ENCODE measurements at regions not wholly inside any gene's neighbourhood (a gene's known extent, or its start where the extent isn't known, plus 50 kb on each side); places are given as distances from the start of the nearest gene placed in this dataset.
"Not testable (repeated sequence)": the region's sequence is repeated elsewhere in the genome, so short reads cannot be mapped to it uniquely, and the experiment has no call there.

DNA sequence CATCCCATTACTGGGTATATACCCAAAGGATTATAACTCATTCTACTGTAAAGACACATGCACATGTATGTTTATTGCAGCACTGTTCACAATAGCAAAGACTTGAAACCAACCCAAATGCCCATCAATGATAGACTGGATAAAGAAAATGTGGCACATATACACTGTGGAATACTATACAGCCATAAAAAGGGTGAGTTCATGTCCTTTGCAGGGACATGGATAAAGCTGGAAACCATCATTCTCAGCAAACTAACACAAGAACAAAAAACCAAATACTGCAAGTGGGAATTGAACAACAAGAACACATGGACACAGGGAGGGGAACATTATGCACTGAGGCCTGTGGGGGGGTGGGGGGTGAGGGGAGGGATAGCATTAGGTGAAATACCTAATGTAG is 1155.9 kb downstream of the UQCRFS1 start:
- H3K4me3 ChIP-seq (ENCODE audit: control insufficient read depth in 1 of 7, extremely low read depth in 1 of 7, insufficient read depth in 4 of 7, low read depth in 2 of 7, low read length in 6 of 7); H3K9me3 ChIP-seq (ENCODE audit: control extremely low read depth in 1 of 5, control insufficient read depth in 4 of 5, insufficient read depth in 2 of 5, low read depth in 1 of 5, low read length in 4 of 5); H3K27ac ChIP-seq (ENCODE audit: insufficient read depth in 1 of 2, low read depth in 1 of 2, low read length in 2 of 2, poor library complexity in 1 of 2, severe bottlenecking in 2 of 2); DNase-seq; H3K4me1 ChIP-seq (ENCODE audit: control extremely low read depth in 1 of 4, control insufficient read depth in 4 of 4, insufficient read depth in 4 of 4, low read length in 3 of 4); H3K36me3 ChIP-seq (ENCODE audit: control insufficient read depth in 4 of 4, insufficient read depth in 4 of 4, low read length in 3 of 4); H3K27me3 ChIP-seq (replicated peaks in 2 of 5; ENCODE audit: control insufficient read depth in 4 of 5, insufficient read depth in 5 of 5, low read length in 4 of 5); CTCF ChIA-PET: not testable (repeated sequence)
- POLR2A ChIA-PET = interaction anchor here (0.6 kb wide), 1 partner anchor 19 kb away, joined by 5 read pairs; no protein-coding TSS in a partner anchor

DNA sequence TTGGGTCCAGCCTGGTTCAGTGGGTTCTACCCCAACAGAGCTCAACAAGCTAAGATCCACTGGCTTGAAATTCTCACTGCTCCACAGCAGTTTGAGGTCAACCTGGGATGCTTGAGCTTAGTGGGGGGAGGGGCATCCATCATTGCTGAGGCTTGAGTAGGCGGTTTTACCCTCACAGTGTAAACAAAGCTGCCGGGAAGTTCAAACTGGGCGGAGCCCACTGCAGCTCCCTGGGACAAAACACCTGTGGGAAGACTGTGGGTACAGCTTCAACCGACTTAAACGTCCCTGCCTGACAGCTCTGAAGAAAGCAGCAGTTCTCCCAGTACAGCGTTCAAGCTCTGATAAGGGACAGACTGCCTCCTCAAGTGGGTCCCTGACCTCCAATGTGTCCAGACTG is 1161.9 kb downstream of the UQCRFS1 start:
- no peak overlapping the region for H3K27ac ChIP-seq (ENCODE audit: insufficient read depth in 1 of 2, low read depth in 1 of 2, low read length in 2 of 2, poor library complexity in 1 of 2, severe bottlenecking in 2 of 2)
- DNase-seq = no peak
- H3K4me1 ChIP-seq (ENCODE audit: control extremely low read depth in 1 of 4, control insufficient read depth in 4 of 4, insufficient read depth in 4 of 4, low read length in 3 of 4) = no peaks in the 10 kb centered on the region
- no peak overlapping the region for H3K4me3 ChIP-seq (ENCODE audit: control insufficient read depth in 1 of 7, extremely low read depth in 1 of 7, insufficient read depth in 4 of 7, low read depth in 2 of 7, low read length in 6 of 7)
- no peaks in the 10 kb centered on the region for H3K27me3 ChIP-seq (replicated peaks in 2 of 5; ENCODE audit: control insufficient read depth in 4 of 5, insufficient read depth in 5 of 5, low read length in 4 of 5)
- H3K9me3 ChIP-seq (ENCODE audit: control extremely low read depth in 1 of 5, control insufficient read depth in 4 of 5, insufficient read depth in 2 of 5, low read depth in 1 of 5, low read length in 4 of 5) = peaks cover 0 to 8% (median 5%) of the 10 kb centered on the region in 5 experiments
- H3K36me3 ChIP-seq (ENCODE audit: control insufficient read depth in 4 of 4, insufficient read depth in 4 of 4, low read length in 3 of 4) = no peaks in the 10 kb centered on the region
- POLR2A ChIA-PET = no interaction called here
- 72% methylated on average over 6 of the region's 6 CpGs for WGBS (ENCODE audit: insufficient coverage)
- CTCF ChIA-PET = no interaction called here

DNA sequence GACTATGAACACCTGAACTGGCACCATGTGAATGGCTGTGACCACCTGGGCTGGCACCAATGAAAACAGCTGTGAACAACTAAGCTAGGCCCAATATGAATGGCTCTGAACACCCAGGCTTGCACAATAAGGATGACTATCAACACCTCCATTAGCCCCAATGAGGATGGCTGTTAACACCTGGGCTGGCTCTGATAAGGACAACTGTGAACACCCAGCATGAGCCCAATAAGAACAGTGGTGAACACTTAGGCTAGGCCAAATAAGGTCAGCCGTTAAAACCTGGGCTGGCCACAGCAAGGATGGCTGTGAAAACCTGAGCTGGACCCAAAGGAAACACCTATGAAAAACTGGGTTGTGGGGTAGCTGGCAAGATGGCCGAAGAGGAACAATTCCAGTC is 1163.1 kb downstream of the UQCRFS1 start:
- DNase-seq = no peak
- WGBS (ENCODE audit: insufficient coverage) = 93% methylated on average over 2 of the region's 2 CpGs
- peaks cover 0 to 8% (median 5%) of the 10 kb centered on the region in 5 experiments for H3K9me3 ChIP-seq (ENCODE audit: control extremely low read depth in 1 of 5, control insufficient read depth in 4 of 5, insufficient read depth in 2 of 5, low read depth in 1 of 5, low read length in 4 of 5)
- CTCF ChIA-PET = no interaction called here
- H3K27ac ChIP-seq (ENCODE audit: insufficient read depth in 1 of 2, low read depth in 1 of 2, low read length in 2 of 2, poor library complexity in 1 of 2, severe bottlenecking in 2 of 2) = no peak overlapping the region
- POLR2A ChIA-PET = no interaction called here
- no peaks in the 10 kb centered on the region for H3K36me3 ChIP-seq (ENCODE audit: control insufficient read depth in 4 of 4, insufficient read depth in 4 of 4, low read length in 3 of 4)
- no peak overlapping the region for H3K4me3 ChIP-seq (ENCODE audit: control insufficient read depth in 1 of 7, extremely low read depth in 1 of 7, insufficient read depth in 4 of 7, low read depth in 2 of 7, low read length in 6 of 7)
- H3K27me3 ChIP-seq (replicated peaks in 2 of 5; ENCODE audit: control insufficient read depth in 4 of 5, insufficient read depth in 5 of 5, low read length in 4 of 5) = no peaks in the 10 kb centered on the region
- H3K4me1 ChIP-seq (ENCODE audit: control extremely low read depth in 1 of 4, control insufficient read depth in 4 of 4, insufficient read depth in 4 of 4, low read length in 3 of 4) = no peaks in the 10 kb centered on the region

DNA sequence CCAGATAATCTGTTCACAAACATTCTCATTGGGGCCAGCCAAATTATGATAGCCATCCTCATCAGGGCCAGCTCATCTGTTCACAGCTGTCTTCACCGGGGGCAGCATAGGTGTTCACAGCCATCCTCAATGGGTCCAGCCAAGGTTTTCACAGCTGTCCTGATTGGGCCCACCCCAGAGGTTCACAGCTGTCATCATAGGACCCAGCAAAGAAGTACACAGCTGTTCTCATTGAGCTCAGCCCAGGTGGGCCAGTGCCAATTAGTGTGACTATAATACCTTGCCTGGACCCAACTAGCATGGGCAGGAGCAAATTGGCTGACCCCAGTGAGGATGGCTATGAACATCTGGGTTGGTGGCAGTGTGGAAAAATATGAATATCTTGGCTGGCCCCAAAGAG is 1166.0 kb downstream of the UQCRFS1 start:
- 47% methylated on average over 1 of the region's 1 CpG for WGBS (ENCODE audit: insufficient coverage)
- Histone ChIP-seq H3K4me3 (ENCODE audit: control insufficient read depth in 1 of 7, extremely low read depth in 1 of 7, insufficient read depth in 4 of 7, low read depth in 2 of 7, low read length in 6 of 7) (no peak overlapping the region), H3K27ac (ENCODE audit: insufficient read depth in 1 of 2, low read depth in 1 of 2, low read length in 2 of 2, poor library complexity in 1 of 2, severe bottlenecking in 2 of 2) (no peak overlapping the region), H3K27me3 (replicated peaks in 2 of 5; ENCODE audit: control insufficient read depth in 4 of 5, insufficient read depth in 5 of 5, low read length in 4 of 5) (no peaks in the 10 kb centered on the region), H3K4me1 (ENCODE audit: control extremely low read depth in 1 of 4, control insufficient read depth in 4 of 4, insufficient read depth in 4 of 4, low read length in 3 of 4) (no peaks in the 10 kb centered on the region), H3K36me3 (ENCODE audit: control insufficient read depth in 4 of 4, insufficient read depth in 4 of 4, low read length in 3 of 4) (no peaks in the 10 kb centered on the region), H3K9me3 (ENCODE audit: control extremely low read depth in 1 of 5, control insufficient read depth in 4 of 5, insufficient read depth in 2 of 5, low read depth in 1 of 5, low read length in 4 of 5) (peaks cover 0 to 8% (median 5%) of the 10 kb centered on the region in 5 experiments)
- ChIA-PET CTCF (interaction anchor here (1.0 kb wide), 1 partner anchor 12 kb away, joined by 3 read pairs; no protein-coding TSS in a partner anchor), POLR2A (no interaction called here)
- no peak for DNase-seq

DNA sequence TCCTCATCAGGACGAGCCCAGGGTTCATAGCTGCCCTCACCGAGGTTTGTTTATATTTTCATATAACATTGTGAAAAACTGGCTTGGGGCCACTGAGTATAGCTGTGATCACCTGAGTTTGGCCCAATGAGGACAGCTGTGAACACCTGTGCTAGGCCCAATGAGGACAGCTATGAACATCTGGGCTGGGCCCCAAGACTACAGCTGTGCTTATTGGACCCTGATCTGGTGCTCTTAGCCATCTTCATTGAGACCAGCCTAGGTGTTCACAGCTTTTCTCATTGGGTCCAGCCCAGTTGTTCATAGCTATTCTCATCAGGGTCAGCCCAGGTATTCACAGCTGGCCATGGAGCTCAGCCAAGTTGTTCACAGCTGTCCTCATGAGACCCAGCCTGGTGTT is 1167.3 kb downstream of the UQCRFS1 start:
- no peak for DNase-seq
- CTCF ChIA-PET = no interaction called here
- Histone ChIP-seq H3K27me3 (replicated peaks in 2 of 5; ENCODE audit: control insufficient read depth in 4 of 5, insufficient read depth in 5 of 5, low read length in 4 of 5) (no peaks in the 10 kb centered on the region), H3K4me1 (ENCODE audit: control extremely low read depth in 1 of 4, control insufficient read depth in 4 of 4, insufficient read depth in 4 of 4, low read length in 3 of 4) (no peaks in the 10 kb centered on the region), H3K4me3 (ENCODE audit: control insufficient read depth in 1 of 7, extremely low read depth in 1 of 7, insufficient read depth in 4 of 7, low read depth in 2 of 7, low read length in 6 of 7) (no peak overlapping the region), H3K36me3 (ENCODE audit: control insufficient read depth in 4 of 4, insufficient read depth in 4 of 4, low read length in 3 of 4) (no peaks in the 10 kb centered on the region), H3K27ac (ENCODE audit: insufficient read depth in 1 of 2, low read depth in 1 of 2, low read length in 2 of 2, poor library complexity in 1 of 2, severe bottlenecking in 2 of 2) (no peak overlapping the region), H3K9me3 (ENCODE audit: control extremely low read depth in 1 of 5, control insufficient read depth in 4 of 5, insufficient read depth in 2 of 5, low read depth in 1 of 5, low read length in 4 of 5) (peaks cover 0 to 11% (median 5%) of the 10 kb centered on the region in 5 experiments)
- POLR2A ChIA-PET = no interaction called here
- WGBS (ENCODE audit: insufficient coverage) = 95% methylated on average over 2 of the region's 2 CpGs

DNA sequence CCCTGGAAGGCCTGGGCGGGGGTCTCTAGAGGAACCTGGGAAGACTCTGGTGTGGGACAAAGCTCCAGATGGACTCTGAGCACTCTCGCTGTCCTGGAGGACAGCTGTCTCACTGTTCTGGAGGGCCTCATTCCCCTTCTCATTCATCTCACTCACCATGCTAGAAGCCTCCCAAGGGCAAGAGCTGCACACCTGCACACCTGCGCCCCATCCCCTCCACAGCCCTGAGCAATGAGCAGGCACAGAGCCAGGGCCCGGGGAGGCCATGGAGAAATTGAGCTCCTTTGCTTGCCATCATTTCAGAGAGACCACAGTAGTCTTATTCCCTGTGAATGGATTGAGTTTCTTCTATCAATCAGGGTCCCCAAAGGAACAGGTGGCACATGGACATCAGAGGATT is 1168.5 kb downstream of the UQCRFS1 start:
- WGBS (ENCODE audit: insufficient coverage) = 80% methylated on average over 1 of the region's 4 CpGs
- Histone ChIP-seq H3K4me3 (ENCODE audit: control insufficient read depth in 1 of 7, extremely low read depth in 1 of 7, insufficient read depth in 4 of 7, low read depth in 2 of 7, low read length in 6 of 7) (no peak overlapping the region), H3K4me1 (ENCODE audit: control extremely low read depth in 1 of 4, control insufficient read depth in 4 of 4, insufficient read depth in 4 of 4, low read length in 3 of 4) (no peaks in the 10 kb centered on the region), H3K36me3 (ENCODE audit: control insufficient read depth in 4 of 4, insufficient read depth in 4 of 4, low read length in 3 of 4) (no peaks in the 10 kb centered on the region), H3K27me3 (replicated peaks in 2 of 5; ENCODE audit: control insufficient read depth in 4 of 5, insufficient read depth in 5 of 5, low read length in 4 of 5) (no peaks in the 10 kb centered on the region), H3K9me3 (ENCODE audit: control extremely low read depth in 1 of 5, control insufficient read depth in 4 of 5, insufficient read depth in 2 of 5, low read depth in 1 of 5, low read length in 4 of 5) (peaks cover 0 to 9% (median 2%) of the 10 kb centered on the region in 5 experiments), H3K27ac (ENCODE audit: insufficient read depth in 1 of 2, low read depth in 1 of 2, low read length in 2 of 2, poor library complexity in 1 of 2, severe bottlenecking in 2 of 2) (no peak overlapping the region)
- ChIA-PET POLR2A (no interaction called here), CTCF (interaction anchor here (1.1 kb wide), 1 partner anchor 18 kb away, joined by 3 read pairs; no protein-coding TSS in a partner anchor)
- DNase-seq = no peak

DNA sequence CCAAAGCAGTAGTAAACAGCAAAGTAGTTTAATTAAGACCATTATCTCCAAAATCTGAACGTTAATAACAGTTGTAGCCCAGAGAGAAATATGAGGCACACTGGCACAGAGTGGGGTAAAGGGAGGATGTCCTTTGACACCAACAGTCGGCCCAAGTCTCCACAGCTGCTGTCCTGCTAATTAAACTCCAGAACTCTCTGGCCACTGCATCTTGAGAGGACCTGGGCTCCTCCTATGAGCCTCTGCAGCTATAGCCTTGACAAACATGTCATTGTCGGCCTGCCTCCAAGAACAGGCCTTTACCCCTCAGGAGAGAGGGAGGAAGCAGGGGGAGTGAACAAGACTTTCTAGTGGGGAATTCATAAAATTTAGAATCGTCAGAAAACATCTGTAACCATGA is 1170.4 kb downstream of the UQCRFS1 start:
- H3K9me3 ChIP-seq (ENCODE audit: control extremely low read depth in 1 of 5, control insufficient read depth in 4 of 5, insufficient read depth in 2 of 5, low read depth in 1 of 5, low read length in 4 of 5) = peaks cover 0 to 4% (median 2%) of the 10 kb centered on the region in 5 experiments
- no peaks in the 10 kb centered on the region for H3K27me3 ChIP-seq (replicated peaks in 2 of 5; ENCODE audit: control insufficient read depth in 4 of 5, insufficient read depth in 5 of 5, low read length in 4 of 5)
- ChIA-PET POLR2A (no interaction called here), CTCF (no interaction called here)
- no peaks in the 10 kb centered on the region for H3K4me1 ChIP-seq (ENCODE audit: control extremely low read depth in 1 of 4, control insufficient read depth in 4 of 4, insufficient read depth in 4 of 4, low read length in 3 of 4)
- DNase-seq = no peak
- no peak overlapping the region for H3K4me3 ChIP-seq (ENCODE audit: control insufficient read depth in 1 of 7, extremely low read depth in 1 of 7, insufficient read depth in 4 of 7, low read depth in 2 of 7, low read length in 6 of 7)
- H3K36me3 ChIP-seq (ENCODE audit: control insufficient read depth in 4 of 4, insufficient read depth in 4 of 4, low read length in 3 of 4) = no peaks in the 10 kb centered on the region
- no peak overlapping the region for H3K27ac ChIP-seq (ENCODE audit: insufficient read depth in 1 of 2, low read depth in 1 of 2, low read length in 2 of 2, poor library complexity in 1 of 2, severe bottlenecking in 2 of 2)
- WGBS (ENCODE audit: insufficient coverage) = 86% methylated on average over 1 of the region's 4 CpGs

Data from common myeloid progenitor, CD34-positive (primary cell).